ENCODE measurements at regions not wholly inside any gene's neighbourhood (a gene's known extent, or its start where the extent isn't known, plus 50 kb on each side); places are given as distances from the start of the nearest gene placed in this dataset.

DNA sequence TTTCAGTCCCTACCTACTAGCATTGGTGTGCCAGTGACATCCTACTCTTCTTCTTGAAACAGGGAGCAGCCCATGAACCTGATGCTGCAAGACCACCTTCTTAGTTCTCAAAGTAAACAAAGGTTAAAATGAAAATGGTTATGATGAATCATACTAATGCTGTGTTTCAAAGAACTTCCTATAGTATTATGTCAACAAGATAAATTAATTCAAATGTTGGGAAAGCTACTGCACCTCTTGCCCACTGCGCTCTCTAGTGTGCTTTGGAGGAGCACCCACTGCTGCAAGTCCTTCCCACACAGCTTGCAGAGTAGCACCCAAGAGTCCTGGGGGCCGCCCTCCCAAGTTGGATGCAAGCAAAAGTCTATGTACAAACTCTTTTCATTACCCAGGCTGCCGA is 81.1 kb downstream of the CD200R1L start:
- TF ChIP-seq, protein P1, sequence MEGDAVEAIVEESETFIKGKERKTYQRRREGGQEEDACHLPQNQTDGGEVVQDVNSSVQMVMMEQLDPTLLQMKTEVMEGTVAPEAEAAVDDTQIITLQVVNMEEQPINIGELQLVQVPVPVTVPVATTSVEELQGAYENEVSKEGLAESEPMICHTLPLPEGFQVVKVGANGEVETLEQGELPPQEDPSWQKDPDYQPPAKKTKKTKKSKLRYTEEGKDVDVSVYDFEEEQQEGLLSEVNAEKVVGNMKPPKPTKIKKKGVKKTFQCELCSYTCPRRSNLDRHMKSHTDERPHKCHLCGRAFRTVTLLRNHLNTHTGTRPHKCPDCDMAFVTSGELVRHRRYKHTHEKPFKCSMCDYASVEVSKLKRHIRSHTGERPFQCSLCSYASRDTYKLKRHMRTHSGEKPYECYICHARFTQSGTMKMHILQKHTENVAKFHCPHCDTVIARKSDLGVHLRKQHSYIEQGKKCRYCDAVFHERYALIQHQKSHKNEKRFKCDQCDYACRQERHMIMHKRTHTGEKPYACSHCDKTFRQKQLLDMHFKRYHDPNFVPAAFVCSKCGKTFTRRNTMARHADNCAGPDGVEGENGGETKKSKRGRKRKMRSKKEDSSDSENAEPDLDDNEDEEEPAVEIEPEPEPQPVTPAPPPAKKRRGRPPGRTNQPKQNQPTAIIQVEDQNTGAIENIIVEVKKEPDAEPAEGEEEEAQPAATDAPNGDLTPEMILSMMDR (IDR thresholded peaks at IDR 0.05; ENCODE audit: low read depth, low read length, missing control alignments): no peak
- in situ Hi-C loops (cut with HindIII; ENCODE audit: low sequenced_read_pairs): no loop called here
- no peak overlapping the region for H3K4me3 ChIP-seq (ENCODE audit: low read depth, low read length)
- no peak for DNase-seq (ENCODE audit: low read depth)

DNA sequence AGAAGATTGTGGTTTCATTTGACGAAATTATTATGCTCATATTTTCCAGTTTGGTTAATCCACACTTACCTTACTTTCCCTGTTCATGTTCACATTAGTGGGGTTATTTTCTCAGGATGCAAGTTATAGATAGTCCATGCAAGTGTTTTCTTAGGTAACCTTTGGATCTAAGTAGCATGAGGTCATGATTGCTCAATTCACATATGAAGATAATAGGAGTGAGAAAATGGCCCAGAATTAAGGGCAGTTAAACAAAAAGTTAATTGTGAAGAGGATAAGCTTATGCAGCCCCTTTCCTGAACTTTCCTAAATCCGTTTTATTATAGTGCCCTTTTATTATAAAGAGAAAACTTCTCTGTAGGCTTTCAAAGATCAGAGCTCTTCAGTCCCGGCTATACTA is 83.4 kb downstream of the CD200R1L start:
- DNase-seq (ENCODE audit: low read depth): no peak
- H3K4me3 ChIP-seq (ENCODE audit: low read depth, low read length): no peak overlapping the region
- in situ Hi-C loops (cut with HindIII; ENCODE audit: low sequenced_read_pairs): no loop called here
- TF ChIP-seq, protein P1 (IDR thresholded peaks at IDR 0.05; ENCODE audit: low read depth, low read length, missing control alignments): no peak

DNA sequence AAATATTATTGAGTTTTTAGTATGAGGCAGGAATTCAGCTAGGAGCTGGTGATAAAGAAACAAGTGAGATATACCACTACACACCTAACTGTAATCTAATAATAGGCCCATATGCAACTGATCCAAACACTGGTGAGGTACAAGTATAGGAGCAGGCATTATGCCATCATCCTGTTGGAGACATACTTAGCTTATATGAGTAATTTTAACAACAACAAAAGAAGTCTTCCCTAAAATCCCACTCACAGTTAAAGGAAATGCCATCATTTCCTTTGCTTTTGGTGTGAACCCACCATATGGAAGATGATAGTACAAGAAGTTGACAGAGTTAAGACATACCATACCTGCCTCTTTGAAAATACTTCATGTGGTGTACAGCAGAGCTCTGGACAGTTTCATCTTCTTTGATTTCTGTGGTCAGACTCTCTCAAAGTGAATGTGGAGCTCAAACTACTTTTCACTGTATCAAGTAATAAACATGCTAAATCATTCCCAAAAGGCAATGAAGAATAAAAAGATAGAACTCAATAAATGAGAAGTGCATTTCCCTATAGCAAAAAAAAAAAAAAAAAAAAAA is 85.5 kb downstream of the CD200R1L start:
- no peak for DNase-seq (ENCODE audit: low read depth)
- TF ChIP-seq, protein P1 (IDR thresholded peaks at IDR 0.05; ENCODE audit: low read depth, low read length, missing control alignments): no peak
- in situ Hi-C loops (cut with HindIII; ENCODE audit: low sequenced_read_pairs): no loop called here
- no peak overlapping the region for H3K4me3 ChIP-seq (ENCODE audit: low read depth, low read length)

DNA sequence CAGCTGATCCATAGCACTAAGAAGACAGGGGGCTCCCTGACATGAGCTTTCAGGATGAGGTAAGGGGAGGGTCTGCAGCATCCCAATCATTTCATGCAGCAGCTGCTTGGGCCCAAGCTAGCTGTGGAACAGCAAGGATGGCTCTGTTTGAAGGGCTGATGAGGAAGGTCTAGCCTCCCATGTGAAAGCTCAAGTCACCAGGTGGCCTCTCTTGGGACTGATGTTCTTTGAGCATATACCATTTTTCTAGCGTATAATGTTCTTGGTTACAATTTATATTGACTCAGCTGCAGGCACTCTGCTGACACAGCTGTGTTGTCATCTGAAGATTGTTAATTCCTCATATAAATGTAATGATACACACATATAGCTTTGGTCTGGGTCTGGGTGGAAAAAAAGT is 87.0 kb downstream of the CD200R1L start:
- no peak overlapping the region for H3K4me3 ChIP-seq (ENCODE audit: low read depth, low read length)
- in situ Hi-C loops (cut with HindIII; ENCODE audit: low sequenced_read_pairs): no loop called here
- TF ChIP-seq, protein P1 (IDR thresholded peaks at IDR 0.05; ENCODE audit: low read depth, low read length, missing control alignments): no peak
- no peak for DNase-seq (ENCODE audit: low read depth)

DNA sequence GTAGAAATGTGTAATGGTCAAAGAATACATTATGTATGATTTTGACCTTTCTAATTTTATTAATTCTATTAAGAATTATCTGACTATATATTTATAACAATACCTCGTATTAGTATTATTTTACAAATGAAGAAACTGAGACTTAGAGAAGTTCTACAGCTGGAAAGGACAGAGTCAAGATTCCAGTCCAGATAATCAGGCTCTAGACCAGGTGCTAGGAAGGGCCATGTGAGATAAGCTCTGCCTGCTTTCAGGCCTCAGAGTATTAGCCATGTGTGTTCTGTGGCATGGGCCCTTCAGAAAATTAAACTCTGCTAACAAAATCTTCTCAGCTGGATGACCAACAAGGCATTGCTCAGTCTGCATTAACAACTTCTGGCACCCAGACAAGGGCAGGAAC is 87.5 kb downstream of the CD200R1L start:
- H3K4me3 ChIP-seq (ENCODE audit: low read depth, low read length): no peak overlapping the region
- TF ChIP-seq, protein P1 (IDR thresholded peaks at IDR 0.05; ENCODE audit: low read depth, low read length, missing control alignments): no peak
- DNase-seq (ENCODE audit: low read depth): no peak
- in situ Hi-C loops (cut with HindIII; ENCODE audit: low sequenced_read_pairs): no loop called here

DNA sequence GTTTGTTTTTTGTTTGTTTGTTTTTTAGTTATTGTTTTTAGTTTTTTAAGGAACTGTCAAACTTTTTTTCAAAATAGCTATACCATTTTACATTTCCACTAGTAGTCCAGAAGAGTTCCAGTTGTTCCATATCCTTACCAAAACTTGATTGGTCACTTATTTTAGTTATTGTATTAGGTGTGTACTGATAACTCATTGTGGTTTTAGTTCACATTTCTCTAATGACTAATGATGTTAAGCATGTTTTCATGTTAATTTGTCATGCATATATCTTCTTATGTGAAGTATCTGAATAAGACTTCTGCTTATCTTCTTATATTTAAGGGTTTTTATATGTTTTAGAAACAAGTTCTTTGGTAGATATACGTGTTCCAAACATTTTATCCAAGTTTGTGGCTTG is 89.5 kb downstream of the CD200R1L start:
- no peak overlapping the region for H3K4me3 ChIP-seq (ENCODE audit: low read depth, low read length)
- in situ Hi-C loops (cut with HindIII; ENCODE audit: low sequenced_read_pairs): no loop called here

More for the DNA sequence above, 89.5 kb downstream of the CD200R1L start:
- no peak for DNase-seq (ENCODE audit: low read depth)
- TF ChIP-seq, protein P1 (IDR thresholded peaks at IDR 0.05; ENCODE audit: low read depth, low read length, missing control alignments): no peak

Data from astrocyte of the cerebellum (primary cell).